ENCODE measurements at regions not wholly inside any gene's neighbourhood (a gene's known extent, or its start where the extent isn't known, plus 50 kb on each side); places are given as distances from the start of the nearest gene placed in this dataset.

- DNase-seq (ENCODE audit: low spot score) = no peak
- no peaks in the 10 kb centered on the region for H3K9me3 Mint-ChIP-seq (ENCODE audit: low read depth)
- H3K36me3 Mint-ChIP-seq (ENCODE audit: low read depth) = no peaks in the 10 kb centered on the region
- no peak overlapping the region for H3K27ac Mint-ChIP-seq (ENCODE audit: unreplicated experiment)
- no peak overlapping the region for H3K4me3 Mint-ChIP-seq (ENCODE audit: unreplicated experiment)
- peaks cover 39% of the 10 kb centered on the region for H3K4me1 Mint-ChIP-seq (ENCODE audit: low read depth)
- no peaks in the 10 kb centered on the region for H3K27me3 Mint-ChIP-seq (ENCODE audit: low read depth)
- TF ChIP-seq CTCF (IDR thresholded peaks at IDR 0.05) = no peak
Measured at GRCh38 chr13:106108346-106108745, 427.1 kb downstream of the EFNB2 start.

GRCh38 chr13:106107061-106107460 is 428.4 kb downstream of the EFNB2 start:
- no peaks in the 10 kb centered on the region for H3K9me3 Mint-ChIP-seq (ENCODE audit: low read depth)
- no peaks in the 10 kb centered on the region for H3K36me3 Mint-ChIP-seq (ENCODE audit: low read depth)
- H3K4me3 Mint-ChIP-seq (ENCODE audit: unreplicated experiment) = no peak overlapping the region
- DNase-seq (ENCODE audit: low spot score) = no peak
- no peak for TF ChIP-seq CTCF (IDR thresholded peaks at IDR 0.05)
- peaks cover 52% of the 10 kb centered on the region for H3K4me1 Mint-ChIP-seq (ENCODE audit: low read depth)
- H3K27me3 Mint-ChIP-seq (ENCODE audit: low read depth) = no peaks in the 10 kb centered on the region
- H3K27ac Mint-ChIP-seq (ENCODE audit: unreplicated experiment) = no peak overlapping the region

GRCh38 chr13:106105153-106105552 is 430.3 kb downstream of the EFNB2 start:
- Mint-ChIP-seq H3K27ac (ENCODE audit: unreplicated experiment) (no peak overlapping the region), H3K27me3 (ENCODE audit: low read depth) (no peaks in the 10 kb centered on the region), H3K4me3 (ENCODE audit: unreplicated experiment) (no peak overlapping the region), H3K36me3 (ENCODE audit: low read depth) (no peaks in the 10 kb centered on the region), H3K4me1 (ENCODE audit: low read depth) (peaks cover 63% of the 10 kb centered on the region), H3K9me3 (ENCODE audit: low read depth) (no peaks in the 10 kb centered on the region)
- TF ChIP-seq CTCF (IDR thresholded peaks at IDR 0.05) = no peak
- DNase-seq (ENCODE audit: low spot score) = no peak

GRCh38 chr13:106104281-106104901 is 431.1 kb downstream of the EFNB2 start:
- H3K27me3 Mint-ChIP-seq (ENCODE audit: low read depth) = no peaks in the 10 kb centered on the region
- no peak for TF ChIP-seq CTCF (IDR thresholded peaks at IDR 0.05)
- H3K9me3 Mint-ChIP-seq (ENCODE audit: low read depth) = no peaks in the 10 kb centered on the region
- H3K36me3 Mint-ChIP-seq (ENCODE audit: low read depth) = no peaks in the 10 kb centered on the region
- H3K27ac Mint-ChIP-seq (ENCODE audit: unreplicated experiment) = peak overlapping the region; percentile 87
- DNase-seq (ENCODE audit: low spot score) = no peak
- peaks cover 65% of the 10 kb centered on the region for H3K4me1 Mint-ChIP-seq (ENCODE audit: low read depth)
- peak overlapping the region; percentile 14 for H3K4me3 Mint-ChIP-seq (ENCODE audit: unreplicated experiment)

- no peak for TF ChIP-seq CTCF (IDR thresholded peaks at IDR 0.05)
- Mint-ChIP-seq H3K36me3 (ENCODE audit: low read depth) (no peaks in the 10 kb centered on the region), H3K9me3 (ENCODE audit: low read depth) (no peaks in the 10 kb centered on the region), H3K27me3 (ENCODE audit: low read depth) (no peaks in the 10 kb centered on the region), H3K27ac (ENCODE audit: unreplicated experiment) (peak overlapping the region; percentile 87), H3K4me3 (ENCODE audit: unreplicated experiment) (no peak overlapping the region), H3K4me1 (ENCODE audit: low read depth) (peaks cover 64% of the 10 kb centered on the region)
- DNase-seq (ENCODE audit: low spot score) = no peak
Measured at GRCh38 chr13:106103779-106104178, 431.7 kb downstream of the EFNB2 start.

All from chondrocyte (in vitro differentiated cells).